ENCODE measurements at regions not wholly inside any gene's neighbourhood (a gene's known extent, or its start where the extent isn't known, plus 50 kb on each side); places are given as distances from the start of the nearest gene placed in this dataset.

- POLR2A ChIA-PET: no interaction called here
- no peak for DNase-seq (ENCODE audit: extremely low spot score)
- CTCF ChIA-PET: no interaction called here
- TF ChIP-seq CTBP1 (IDR thresholded peaks at IDR 0.05; ENCODE audit: borderline replicate concordance) (no peak), FOXA1 (IDR thresholded peaks at IDR 0.05) (no peak), TARDBP (IDR thresholded peaks at IDR 0.05) (no peak), NFRKB (IDR thresholded peaks at IDR 0.05) (no peak), SP1 (IDR thresholded peaks at IDR 0.05) (no peak), HDGF (IDR thresholded peaks at IDR 0.05; ENCODE audit: borderline replicate concordance) (no peak), FOXM1 (IDR thresholded peaks at IDR 0.05; ENCODE audit: borderline replicate concordance) (no peak), ELF4 (IDR thresholded peaks at IDR 0.05) (no peak), ZNF384 (IDR thresholded peaks at IDR 0.05) (no peak), BHLHE40 (IDR thresholded peaks at IDR 0.05; ENCODE audit: borderline replicate concordance) (no peak), L3MBTL2 (conservative IDR thresholded peaks at IDR 0.05) (no peak), FOXK2 (IDR thresholded peaks at IDR 0.05) (no peak), ARNT (IDR thresholded peaks at IDR 0.05) (no peak)
Observed at GRCh38 chr10:61343796-61344195, 109.4 kb downstream of the TMEM26 start.

DNA sequence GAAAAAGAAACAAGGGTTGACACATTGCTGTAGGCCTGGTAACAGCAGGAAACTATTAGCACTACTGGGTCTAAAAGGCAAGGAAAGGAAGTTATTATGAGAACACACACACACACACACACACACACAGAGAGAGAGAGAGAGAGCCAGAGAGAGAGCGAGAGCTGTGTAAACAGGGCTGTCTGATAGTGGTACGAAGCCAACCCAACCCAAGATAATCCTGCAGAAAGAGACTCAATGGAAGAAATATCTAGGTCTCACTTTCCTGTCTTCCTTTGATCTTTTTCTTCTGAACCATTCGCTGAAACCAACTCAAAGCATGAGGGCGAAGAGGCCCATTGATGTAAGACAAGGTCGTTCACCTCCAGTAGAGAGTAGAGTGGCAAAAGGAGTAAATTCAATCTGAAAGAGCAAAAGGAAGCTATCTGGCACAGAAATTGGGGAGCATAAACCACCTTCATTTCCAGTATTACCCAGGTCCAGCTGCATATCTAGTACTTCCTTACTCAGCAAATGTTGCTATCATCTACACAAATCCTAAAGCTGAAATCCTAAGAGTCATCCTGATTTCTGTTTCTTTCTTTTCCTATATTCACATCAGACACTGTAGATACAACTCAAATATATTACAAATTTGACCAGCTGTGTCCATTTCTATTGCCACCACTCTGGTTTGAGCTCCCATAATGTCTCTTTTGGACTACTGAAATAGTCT lies 110.2 kb downstream of the TMEM26 start:
- ChIA-PET POLR2A (no interaction called here), CTCF (no interaction called here)
- DNase-seq (ENCODE audit: extremely low spot score): no peak
- no peak for TF ChIP-seq ARNT (IDR thresholded peaks at IDR 0.05)

GRCh38 chr10:61341008-61341407 lies 112.2 kb downstream of the TMEM26 start:
- POLR2A ChIA-PET: no interaction called here
- no peak for DNase-seq (ENCODE audit: extremely low spot score)
- TF ChIP-seq ARNT (IDR thresholded peaks at IDR 0.05): no peak
- no peak for TF ChIP-seq NFRKB (IDR thresholded peaks at IDR 0.05)
- TF ChIP-seq SUZ12 (IDR thresholded peaks at IDR 0.05): no peak
- no peak for TF ChIP-seq BHLHE40 (IDR thresholded peaks at IDR 0.05; ENCODE audit: borderline replicate concordance)
- no peak for TF ChIP-seq ELF4 (IDR thresholded peaks at IDR 0.05)
- no peak for TF ChIP-seq SP1 (IDR thresholded peaks at IDR 0.05)
- TF ChIP-seq L3MBTL2 (conservative IDR thresholded peaks at IDR 0.05): no peak
- TF ChIP-seq FOXA1 (IDR thresholded peaks at IDR 0.05): no peak
- TF ChIP-seq HDGF (IDR thresholded peaks at IDR 0.05; ENCODE audit: borderline replicate concordance): no peak
- no peak for TF ChIP-seq CTBP1 (IDR thresholded peaks at IDR 0.05; ENCODE audit: borderline replicate concordance)
- TF ChIP-seq, protein P1, sequence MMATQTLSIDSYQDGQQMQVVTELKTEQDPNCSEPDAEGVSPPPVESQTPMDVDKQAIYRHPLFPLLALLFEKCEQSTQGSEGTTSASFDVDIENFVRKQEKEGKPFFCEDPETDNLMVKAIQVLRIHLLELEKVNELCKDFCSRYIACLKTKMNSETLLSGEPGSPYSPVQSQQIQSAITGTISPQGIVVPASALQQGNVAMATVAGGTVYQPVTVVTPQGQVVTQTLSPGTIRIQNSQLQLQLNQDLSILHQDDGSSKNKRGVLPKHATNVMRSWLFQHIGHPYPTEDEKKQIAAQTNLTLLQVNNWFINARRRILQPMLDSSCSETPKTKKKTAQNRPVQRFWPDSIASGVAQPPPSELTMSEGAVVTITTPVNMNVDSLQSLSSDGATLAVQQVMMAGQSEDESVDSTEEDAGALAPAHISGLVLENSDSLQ (IDR thresholded peaks at IDR 0.05): no peak
- no peak for TF ChIP-seq FOXM1 (IDR thresholded peaks at IDR 0.05; ENCODE audit: borderline replicate concordance)
- no peak for TF ChIP-seq TARDBP (IDR thresholded peaks at IDR 0.05)
- no peak for TF ChIP-seq LEF1 (IDR thresholded peaks at IDR 0.05; ENCODE audit: borderline replicate concordance)
- no peak for TF ChIP-seq ZNF384 (IDR thresholded peaks at IDR 0.05)
- TF ChIP-seq FOXK2 (IDR thresholded peaks at IDR 0.05): no peak
- CTCF ChIA-PET: no interaction called here

- POLR2A ChIA-PET: no interaction called here
- CTCF ChIA-PET: no interaction called here
- TF ChIP-seq ARNT (IDR thresholded peaks at IDR 0.05) (no peak), HDGF (IDR thresholded peaks at IDR 0.05; ENCODE audit: borderline replicate concordance) (no peak), L3MBTL2 (conservative IDR thresholded peaks at IDR 0.05) (no peak), LEF1 (IDR thresholded peaks at IDR 0.05; ENCODE audit: borderline replicate concordance) (no peak), NFRKB (IDR thresholded peaks at IDR 0.05) (no peak), FOXA1 (IDR thresholded peaks at IDR 0.05) (no peak), SUZ12 (IDR thresholded peaks at IDR 0.05) (no peak), FOXK2 (IDR thresholded peaks at IDR 0.05) (no peak), FOXM1 (IDR thresholded peaks at IDR 0.05; ENCODE audit: borderline replicate concordance) (no peak), ELF4 (IDR thresholded peaks at IDR 0.05) (no peak), TARDBP (IDR thresholded peaks at IDR 0.05) (no peak)
- DNase-seq (ENCODE audit: extremely low spot score): no peak
Observed at GRCh38 chr10:61338146-61338545, 115.0 kb downstream of the TMEM26 start.

GRCh38 chr10:61337741-61338140 lies 115.4 kb downstream of the TMEM26 start:
- TF ChIP-seq NFRKB (IDR thresholded peaks at IDR 0.05): no peak
- no peak for TF ChIP-seq ELF4 (IDR thresholded peaks at IDR 0.05)
- TF ChIP-seq FOXM1 (IDR thresholded peaks at IDR 0.05; ENCODE audit: borderline replicate concordance): no peak
- DNase-seq (ENCODE audit: extremely low spot score): no peak
- ChIA-PET CTCF (no interaction called here), POLR2A (no interaction called here)

- TF ChIP-seq L3MBTL2 (conservative IDR thresholded peaks at IDR 0.05): no peak
- no peak for TF ChIP-seq SP1 (IDR thresholded peaks at IDR 0.05)
- no peak for TF ChIP-seq CTBP1 (IDR thresholded peaks at IDR 0.05; ENCODE audit: borderline replicate concordance)
- TF ChIP-seq FOXA1 (IDR thresholded peaks at IDR 0.05): no peak
- TF ChIP-seq ELF4 (IDR thresholded peaks at IDR 0.05): no peak
- TF ChIP-seq BHLHE40 (IDR thresholded peaks at IDR 0.05; ENCODE audit: borderline replicate concordance): no peak
- no peak for TF ChIP-seq HDGF (IDR thresholded peaks at IDR 0.05; ENCODE audit: borderline replicate concordance)
- ChIA-PET POLR2A (no interaction called here), CTCF (no interaction called here)
- DNase-seq (ENCODE audit: extremely low spot score): no peak
Observed at GRCh38 chr10:61336831-61337230, 116.3 kb downstream of the TMEM26 start.

DNA sequence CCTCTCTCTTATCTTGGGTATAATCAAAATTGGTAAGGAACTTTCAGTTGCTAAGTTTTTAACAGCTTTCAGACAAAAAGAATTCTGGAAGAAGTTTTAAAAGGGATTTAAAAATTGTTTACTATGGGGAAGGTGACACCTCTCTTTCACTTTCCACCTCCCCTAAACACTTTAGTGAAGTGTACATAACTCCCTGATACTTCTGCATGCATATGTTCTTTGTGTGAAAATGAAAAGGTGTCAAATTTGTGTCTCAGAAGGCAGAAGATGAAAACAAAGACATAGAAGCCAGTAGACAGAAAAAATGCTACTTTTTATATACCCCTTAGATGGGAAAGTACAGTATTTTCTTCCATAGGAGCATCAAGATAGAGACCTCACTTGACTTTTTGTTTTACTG lies 117.8 kb downstream of the TMEM26 start:
- DNase-seq (ENCODE audit: extremely low spot score): no peak
- TF ChIP-seq FOXK2 (IDR thresholded peaks at IDR 0.05) (no peak), FOXA1 (IDR thresholded peaks at IDR 0.05) (no peak), BHLHE40 (IDR thresholded peaks at IDR 0.05; ENCODE audit: borderline replicate concordance) (no peak), NFRKB (IDR thresholded peaks at IDR 0.05) (no peak), FOXM1 (IDR thresholded peaks at IDR 0.05; ENCODE audit: borderline replicate concordance) (no peak), ELF4 (IDR thresholded peaks at IDR 0.05) (no peak), ARNT (IDR thresholded peaks at IDR 0.05) (no peak), SUZ12 (IDR thresholded peaks at IDR 0.05) (no peak)
- TF ChIP-seq, protein P1 (IDR thresholded peaks at IDR 0.05): no peak
- ChIA-PET POLR2A (no interaction called here), CTCF (no interaction called here)
